ENCODE measurements at regions not wholly inside any gene's neighbourhood (a gene's known extent, or its start where the extent isn't known, plus 50 kb on each side); places are given as distances from the start of the nearest gene placed in this dataset.

GRCh38 chr1:217244971-217245370, 385.9 kb downstream of the GPATCH2 start:
- ChIA-PET POLR2A (no interaction called here), RAD21 (ENCODE audit: unreplicated experiment) (no interaction called here), CTCF (no interaction called here), SMC1A (ENCODE audit: uncharacterized antibody, unreplicated experiment) (no interaction called here)
- no peaks in the 10 kb centered on the region for H4K20me1 ChIP-seq (ENCODE audit: control insufficient read depth, insufficient read depth)
- H3K4me1 ChIP-seq (ENCODE audit: control insufficient read depth, insufficient read depth, low read length), result no peaks in the 10 kb centered on the region
- no peaks in the 10 kb centered on the region for H3K36me3 ChIP-seq (ENCODE audit: control insufficient read depth in 2 of 2, insufficient read depth in 2 of 2, low read length in 1 of 2)
- no peak overlapping the region for H3K4me2 ChIP-seq (ENCODE audit: control insufficient read depth, insufficient read depth)
- H3K27me3 ChIP-seq (replicated peaks in 1 of 2; ENCODE audit: control insufficient read depth in 2 of 2, insufficient read depth in 2 of 2, low read length in 1 of 2), result no peaks in the 10 kb centered on the region
- no peak overlapping the region for H3K9ac ChIP-seq (ENCODE audit: control insufficient read depth, insufficient read depth, low read length)
- FAIRE-seq, result no peak
- WGBS (ENCODE audit: insufficient coverage, insufficient replicate concordance, low lambda C conversion rate, missing lambda C conversion rate), result under 1% methylated on average over 5 of the region's 5 CpGs
- H3K4me3 ChIP-seq, result no peak overlapping the region
- no TSS peak for BruUV-seq (replicated peaks)
- no peak overlapping the region for H3K27ac ChIP-seq (ENCODE audit: control insufficient read depth, insufficient read depth)
- no peak for TF ChIP-seq EP300 (IDR thresholded peaks at IDR 0.05; ENCODE audit: borderline replicate concordance in 1 of 2, control insufficient read depth in 1 of 2, low read depth in 2 of 2, low read length in 2 of 2)
- TF ChIP-seq SMARCA5 (IDR thresholded peaks at IDR 0.05), result no peak
- TF ChIP-seq YY1 (IDR thresholded peaks at IDR 0.05; ENCODE audit: low read depth, low read length), result no peak
- no peak for TF ChIP-seq MEF2A (IDR thresholded peaks at IDR 0.05; ENCODE audit: insufficient read depth, low read depth, low read length)
- no peak for TF ChIP-seq SREBF2 (IDR thresholded peaks at IDR 0.05; ENCODE audit: low read length)
- no peak for TF ChIP-seq KDM1A (IDR thresholded peaks at IDR 0.05; ENCODE audit: borderline replicate concordance)
- no peak for TF ChIP-seq HDGF (IDR thresholded peaks at IDR 0.05)
- no peak for TF ChIP-seq BCL11A (IDR thresholded peaks at IDR 0.05; ENCODE audit: low read depth, low read length)
- no peak for TF ChIP-seq CHD4 (IDR thresholded peaks at IDR 0.05)
- no peak for TF ChIP-seq NFXL1 (IDR thresholded peaks at IDR 0.05; ENCODE audit: borderline replicate concordance)
- TF ChIP-seq, protein P1, sequence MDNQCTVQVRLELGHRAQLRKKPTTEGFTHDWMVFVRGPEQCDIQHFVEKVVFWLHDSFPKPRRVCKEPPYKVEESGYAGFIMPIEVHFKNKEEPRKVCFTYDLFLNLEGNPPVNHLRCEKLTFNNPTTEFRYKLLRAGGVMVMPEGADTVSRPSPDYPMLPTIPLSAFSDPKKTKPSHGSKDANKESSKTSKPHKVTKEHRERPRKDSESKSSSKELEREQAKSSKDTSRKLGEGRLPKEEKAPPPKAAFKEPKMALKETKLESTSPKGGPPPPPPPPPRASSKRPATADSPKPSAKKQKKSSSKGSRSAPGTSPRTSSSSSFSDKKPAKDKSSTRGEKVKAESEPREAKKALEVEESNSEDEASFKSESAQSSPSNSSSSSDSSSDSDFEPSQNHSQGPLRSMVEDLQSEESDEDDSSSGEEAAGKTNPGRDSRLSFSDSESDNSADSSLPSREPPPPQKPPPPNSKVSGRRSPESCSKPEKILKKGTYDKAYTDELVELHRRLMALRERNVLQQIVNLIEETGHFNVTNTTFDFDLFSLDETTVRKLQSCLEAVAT (IDR thresholded peaks at IDR 0.05), result no peak
- TF ChIP-seq SMAD5 (IDR thresholded peaks at IDR 0.05; ENCODE audit: low read depth), result no peak
- no peak for TF ChIP-seq SIX5 (IDR thresholded peaks at IDR 0.05; ENCODE audit: low read depth, low read length, severe bottlenecking)
- TF ChIP-seq CREM (IDR thresholded peaks at IDR 0.05; ENCODE audit: low read depth), result no peak
- no peak for DNase-seq (ENCODE audit: low read depth, low spot score)
- ATAC-seq, result no peak
- no peaks in the 10 kb centered on the region for H3K9me3 ChIP-seq (replicated peaks; ENCODE audit: control insufficient read depth, insufficient read depth, low read length)
- intact Hi-C loops (cut with micrococcal nuclease; ENCODE audit: unreplicated experiment) (loop anchor here (10.0 kb wide), 1 partner anchor 60 kb away; no protein-coding TSS in a partner anchor), in situ Hi-C loops (cut with MboI) (no loop called here)
- H2AFZ ChIP-seq (ENCODE audit: control insufficient read depth, low read depth, low read length), result no peak overlapping the region
- no peaks in the 10 kb centered on the region for H3K79me2 ChIP-seq (ENCODE audit: control insufficient read depth, insufficient read depth, low read length)

All from GM12878 (cell line).